HEK293 (cell line): ENCODE measurements at regions not wholly inside any gene's neighbourhood (a gene's known extent, or its start where the extent isn't known, plus 50 kb on each side); places are given as distances from the start of the nearest gene placed in this dataset.

Experiments
- CTCF ChIA-PET: fragments of 350-600 bp; formaldehyde crosslinking; extraction: SDS; loops from one replicate; lab custom pipeline; 2021; ENCODE audit warnings: antibody characterized with exemption; lab: Yijun Ruan, JAX
- POLR2A ChIA-PET: fragments of 300-600 bp; formaldehyde crosslinking; extraction: SDS; loops from one replicate; lab custom pipeline; 2020; ENCODE audit warnings: antibody characterized with exemption, inconsistent platforms; lab: Yijun Ruan, JAX
- H3K27ac ChIP-seq: fragments of 200-500 bp; sonication (Bioruptor generic); 2 replicates; pipeline ENCODE4 v1.5.1; 2014; ENCODE audit warnings: low read depth, low read length, control low read depth, inconsistent platforms; ENCODE audit errors: extremely low read depth
- H3K36me3 ChIP-seq, 2 experiments: fragments of 200-500 bp in 1 of 2; sonication (Bioruptor generic) in 1 of 2; 1 replicate in 1 of 2; 2 replicates in 1 of 2; pipeline ENCODE4 v1.5.1; 2014 to 2017; ENCODE audit warnings: inconsistent platforms in 2 of 2, low read length in 2 of 2; ENCODE audit not compliant: control insufficient read depth in 2 of 2, insufficient read depth in 1 of 2
- H3K4me1 ChIP-seq: fragments of 200-500 bp; sonication (Bioruptor generic); 2 replicates; pipeline ENCODE4 v1.5.1; 2014; ENCODE audit warnings: mild to moderate bottlenecking, low read length, inconsistent platforms; ENCODE audit not compliant: control insufficient read depth, insufficient read depth
- H3K4me3 ChIP-seq: 2 replicates; pipeline ENCODE4 v1.5.1; 2011; ENCODE audit warnings: low read depth, mild to moderate bottlenecking, control low read depth, low read length, moderate library complexity
- H3K9me3 ChIP-seq: fragments of 200-500 bp; sonication (Bioruptor generic); 2 replicates; pipeline ENCODE4 v1.5.1; 2014; ENCODE audit warnings: low read depth, low read length, inconsistent platforms; ENCODE audit not compliant: control insufficient read depth, insufficient read depth
- HOXA7 ChIP-seq: sonication (generic); formaldehyde crosslinking; IDR thresholded peaks from 2 replicates; pipeline ENCODE4 v1.8.1; 2022; ENCODE audit warnings: missing genetic modification reagents, borderline replicate concordance
- MEIS1 ChIP-seq: sonication (generic); formaldehyde crosslinking; IDR thresholded peaks from 2 replicates; pipeline ENCODE4 v1.8.1; 2022; ENCODE audit warnings: missing genetic modification reagents, mild to moderate bottlenecking, borderline replicate concordance
- MYNN ChIP-seq: fragments of 450-650 bp; formaldehyde crosslinking; IDR thresholded peaks from 2 replicates; pipeline ENCODE4 v1.5.1; 2016; ENCODE audit warnings: missing biosample characterization, missing genetic modification characterization, borderline replicate concordance
- RBAK ChIP-seq: fragments of 450-650 bp; formaldehyde crosslinking; IDR thresholded peaks from 2 replicates; pipeline ENCODE4 v1.5.1; 2016; ENCODE audit warnings: missing biosample characterization, missing genetic modification characterization
- SCRT1 ChIP-seq: fragments of 450-650 bp; formaldehyde crosslinking; IDR thresholded peaks from 2 replicates; pipeline ENCODE4 v1.5.1; 2016; ENCODE audit warnings: missing biosample characterization, missing genetic modification characterization, borderline replicate concordance
- ZNF114 ChIP-seq: fragments of 450-650 bp; formaldehyde crosslinking; IDR thresholded peaks from 2 replicates; pipeline ENCODE4 v1.5.0; 2017; ENCODE audit warnings: missing biosample characterization, missing genetic modification characterization
- ZNF19 ChIP-seq: fragments of 450-650 bp; formaldehyde crosslinking; IDR thresholded peaks from 2 replicates; pipeline ENCODE4; 2016; ENCODE audit warnings: missing biosample characterization, missing genetic modification characterization, low read depth
- ZNF311 ChIP-seq: fragments of 450-650 bp; formaldehyde crosslinking; IDR thresholded peaks from 2 replicates; pipeline ENCODE4 v1.5.1; 2017; ENCODE audit warnings: missing biosample characterization, missing genetic modification characterization, borderline replicate concordance
- ZNF324 ChIP-seq: fragments of 450-650 bp; formaldehyde crosslinking; IDR thresholded peaks from 2 replicates; pipeline ENCODE4 v1.5.1; 2016; ENCODE audit warnings: missing biosample characterization, missing genetic modification characterization
- ZNF341 ChIP-seq: fragments of 450-650 bp; formaldehyde crosslinking; IDR thresholded peaks from 2 replicates; pipeline ENCODE4; 2016; ENCODE audit warnings: low read depth, missing biosample characterization, missing genetic modification characterization
- ZNF354C ChIP-seq: fragments of 450-650 bp; formaldehyde crosslinking; IDR thresholded peaks from 2 replicates; pipeline ENCODE4 v1.5.1; 2016; ENCODE audit warnings: missing biosample characterization, missing genetic modification characterization, low read depth, borderline replicate concordance
- ZNF426 ChIP-seq: fragments of 450-650 bp; formaldehyde crosslinking; IDR thresholded peaks from 2 replicates; pipeline ENCODE4 v1.5.1; 2017; ENCODE audit warnings: missing biosample characterization, missing genetic modification characterization, mild to moderate bottlenecking, inconsistent platforms, moderate library complexity
- ZNF433 ChIP-seq: fragments of 450-650 bp; formaldehyde crosslinking; IDR thresholded peaks from 2 replicates; pipeline ENCODE4 v1.5.1; 2016; ENCODE audit warnings: missing biosample characterization, missing genetic modification characterization, low read depth
- ZNF521 ChIP-seq: fragments of 450-650 bp; formaldehyde crosslinking; IDR thresholded peaks from 2 replicates; pipeline ENCODE4 v1.5.1; 2017; ENCODE audit warnings: missing biosample characterization, mild to moderate bottlenecking, missing genetic modification characterization
- ZNF529 ChIP-seq: fragments of 450-650 bp; formaldehyde crosslinking; IDR thresholded peaks from 2 replicates; pipeline ENCODE4 v1.5.1; 2017; ENCODE audit warnings: missing genetic modification characterization, missing biosample characterization; ENCODE audit not compliant: insufficient replicate concordance
- ZNF549 ChIP-seq: fragments of 450-650 bp; IDR thresholded peaks from 2 replicates; pipeline ENCODE4 v1.5.1; 2018; ENCODE audit warnings: missing biosample characterization, missing genetic modification characterization, mild to moderate bottlenecking, inconsistent platforms, moderate library complexity
- TF ChIP-seq, protein P1 (sequence below): fragments of 450-650 bp; formaldehyde crosslinking; IDR thresholded peaks from 2 replicates; pipeline ENCODE4 v1.5.1; 2016; ENCODE audit warnings: missing biosample characterization, missing genetic modification characterization
- TF ChIP-seq, protein P2 (sequence below): fragments of 450-650 bp; formaldehyde crosslinking; IDR thresholded peaks from 2 replicates; pipeline ENCODE4 v1.5.1; 2017; ENCODE audit warnings: missing biosample characterization, missing genetic modification characterization
- TF ChIP-seq, protein P3 (sequence below): fragments of 450-650 bp; formaldehyde crosslinking; IDR thresholded peaks from 2 replicates; pipeline ENCODE4 v1.5.1; 2016; ENCODE audit warnings: missing biosample characterization, missing genetic modification characterization
- TF ChIP-seq, protein P4 (sequence below): fragments of 450-650 bp; formaldehyde crosslinking; IDR thresholded peaks from 2 replicates; pipeline ENCODE4 v1.5.1; 2016; ENCODE audit warnings: missing biosample characterization, missing genetic modification characterization

DNA sequence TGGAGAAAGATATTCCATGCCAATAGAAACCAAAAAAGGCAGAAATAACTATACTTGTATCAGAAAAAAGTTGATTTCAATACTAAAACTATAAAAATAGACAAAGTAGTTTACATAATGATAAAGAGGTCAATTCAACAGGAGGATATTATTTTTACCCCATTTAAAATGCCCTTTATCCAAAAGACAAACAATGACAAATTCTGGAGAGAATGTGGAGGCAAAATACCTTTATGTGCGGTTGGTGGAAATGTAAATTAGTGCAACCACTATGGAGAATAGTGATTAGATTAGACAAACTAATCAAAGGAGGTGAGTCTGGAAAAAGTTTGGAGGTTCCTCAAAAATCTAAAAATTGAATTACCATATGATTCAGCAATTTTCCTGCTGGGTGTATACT lies 1262.3 kb downstream of the GRIK2 start:
- Histone ChIP-seq H3K27ac (no peak overlapping the region), H3K36me3 (no peaks in the 10 kb centered on the region), H3K4me1 (no peaks in the 10 kb centered on the region), H3K9me3 (no peaks in the 10 kb centered on the region), H3K4me3 (no peak overlapping the region)
- TF ChIP-seq ZNF354C (tag by site-specific recombination) (no peak), ZNF426 (tag by site-specific recombination) (no peak), RBAK (tag by site-specific recombination) (no peak)
- CTCF ChIA-PET, result no interaction called here
- POLR2A ChIA-PET, result no interaction called here

DNA sequence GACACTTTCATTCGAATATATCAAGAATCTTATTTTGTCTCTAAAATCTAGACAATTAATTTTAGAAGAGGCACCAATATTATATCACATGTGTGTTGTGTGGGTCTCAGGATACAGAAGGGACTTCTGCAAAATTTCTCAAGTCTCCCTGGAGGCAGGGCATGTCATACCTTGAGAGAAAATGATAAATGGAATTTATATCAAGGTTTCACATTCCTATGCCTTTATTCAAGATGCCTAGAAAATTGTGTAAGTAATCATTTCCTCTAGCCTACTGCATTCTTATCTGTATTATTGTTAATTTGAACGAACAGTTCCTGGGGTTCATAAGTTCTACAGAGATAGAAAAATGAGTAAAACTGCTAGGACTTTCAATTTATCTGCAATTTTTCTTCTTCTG lies 1247.9 kb downstream of the GRIK2 start:
- no peaks in the 10 kb centered on the region for H3K4me1 ChIP-seq
- no peak for TF ChIP-seq ZNF521 (tag by site-specific recombination)
- no peak for TF ChIP-seq ZNF19 (tag by site-specific recombination)
- TF ChIP-seq ZNF114, result no peak
- TF ChIP-seq, protein P1, sequence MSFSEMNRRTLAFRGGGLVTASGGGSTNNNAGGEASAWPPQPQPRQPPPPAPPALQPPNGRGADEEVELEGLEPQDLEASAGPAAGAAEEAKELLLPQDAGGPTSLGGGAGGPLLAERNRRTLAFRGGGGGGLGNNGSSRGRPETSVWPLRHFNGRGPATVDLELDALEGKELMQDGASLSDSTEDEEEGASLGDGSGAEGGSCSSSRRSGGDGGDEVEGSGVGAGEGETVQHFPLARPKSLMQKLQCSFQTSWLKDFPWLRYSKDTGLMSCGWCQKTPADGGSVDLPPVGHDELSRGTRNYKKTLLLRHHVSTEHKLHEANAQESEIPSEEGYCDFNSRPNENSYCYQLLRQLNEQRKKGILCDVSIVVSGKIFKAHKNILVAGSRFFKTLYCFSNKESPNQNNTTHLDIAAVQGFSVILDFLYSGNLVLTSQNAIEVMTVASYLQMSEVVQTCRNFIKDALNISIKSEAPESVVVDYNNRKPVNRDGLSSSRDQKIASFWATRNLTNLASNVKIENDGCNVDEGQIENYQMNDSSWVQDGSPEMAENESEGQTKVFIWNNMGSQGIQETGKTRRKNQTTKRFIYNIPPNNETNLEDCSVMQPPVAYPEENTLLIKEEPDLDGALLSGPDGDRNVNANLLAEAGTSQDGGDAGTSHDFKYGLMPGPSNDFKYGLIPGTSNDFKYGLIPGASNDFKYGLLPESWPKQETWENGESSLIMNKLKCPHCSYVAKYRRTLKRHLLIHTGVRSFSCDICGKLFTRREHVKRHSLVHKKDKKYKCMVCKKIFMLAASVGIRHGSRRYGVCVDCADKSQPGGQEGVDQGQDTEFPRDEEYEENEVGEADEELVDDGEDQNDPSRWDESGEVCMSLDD (tag by site-specific recombination), result no peak
- TF ChIP-seq HOXA7, result no peak
- TF ChIP-seq ZNF341 (tag by site-specific recombination), result no peak
- no peak for TF ChIP-seq ZNF311 (tag by site-specific recombination)
- TF ChIP-seq, protein P2, sequence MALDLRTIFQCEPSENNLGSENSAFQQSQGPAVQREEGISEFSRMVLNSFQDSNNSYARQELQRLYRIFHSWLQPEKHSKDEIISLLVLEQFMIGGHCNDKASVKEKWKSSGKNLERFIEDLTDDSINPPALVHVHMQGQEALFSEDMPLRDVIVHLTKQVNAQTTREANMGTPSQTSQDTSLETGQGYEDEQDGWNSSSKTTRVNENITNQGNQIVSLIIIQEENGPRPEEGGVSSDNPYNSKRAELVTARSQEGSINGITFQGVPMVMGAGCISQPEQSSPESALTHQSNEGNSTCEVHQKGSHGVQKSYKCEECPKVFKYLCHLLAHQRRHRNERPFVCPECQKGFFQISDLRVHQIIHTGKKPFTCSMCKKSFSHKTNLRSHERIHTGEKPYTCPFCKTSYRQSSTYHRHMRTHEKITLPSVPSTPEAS, result no peak
- TF ChIP-seq ZNF324 (tag by site-specific recombination), result no peak
- TF ChIP-seq MYNN (tag by site-specific recombination), result no peak
- TF ChIP-seq, protein P3, sequence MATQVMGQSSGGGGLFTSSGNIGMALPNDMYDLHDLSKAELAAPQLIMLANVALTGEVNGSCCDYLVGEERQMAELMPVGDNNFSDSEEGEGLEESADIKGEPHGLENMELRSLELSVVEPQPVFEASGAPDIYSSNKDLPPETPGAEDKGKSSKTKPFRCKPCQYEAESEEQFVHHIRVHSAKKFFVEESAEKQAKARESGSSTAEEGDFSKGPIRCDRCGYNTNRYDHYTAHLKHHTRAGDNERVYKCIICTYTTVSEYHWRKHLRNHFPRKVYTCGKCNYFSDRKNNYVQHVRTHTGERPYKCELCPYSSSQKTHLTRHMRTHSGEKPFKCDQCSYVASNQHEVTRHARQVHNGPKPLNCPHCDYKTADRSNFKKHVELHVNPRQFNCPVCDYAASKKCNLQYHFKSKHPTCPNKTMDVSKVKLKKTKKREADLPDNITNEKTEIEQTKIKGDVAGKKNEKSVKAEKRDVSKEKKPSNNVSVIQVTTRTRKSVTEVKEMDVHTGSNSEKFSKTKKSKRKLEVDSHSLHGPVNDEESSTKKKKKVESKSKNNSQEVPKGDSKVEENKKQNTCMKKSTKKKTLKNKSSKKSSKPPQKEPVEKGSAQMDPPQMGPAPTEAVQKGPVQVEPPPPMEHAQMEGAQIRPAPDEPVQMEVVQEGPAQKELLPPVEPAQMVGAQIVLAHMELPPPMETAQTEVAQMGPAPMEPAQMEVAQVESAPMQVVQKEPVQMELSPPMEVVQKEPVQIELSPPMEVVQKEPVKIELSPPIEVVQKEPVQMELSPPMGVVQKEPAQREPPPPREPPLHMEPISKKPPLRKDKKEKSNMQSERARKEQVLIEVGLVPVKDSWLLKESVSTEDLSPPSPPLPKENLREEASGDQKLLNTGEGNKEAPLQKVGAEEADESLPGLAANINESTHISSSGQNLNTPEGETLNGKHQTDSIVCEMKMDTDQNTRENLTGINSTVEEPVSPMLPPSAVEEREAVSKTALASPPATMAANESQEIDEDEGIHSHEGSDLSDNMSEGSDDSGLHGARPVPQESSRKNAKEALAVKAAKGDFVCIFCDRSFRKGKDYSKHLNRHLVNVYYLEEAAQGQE (tag by site-specific recombination), result no peak
- no peak for TF ChIP-seq MEIS1 (CRISPR knock-in tag)
- TF ChIP-seq, all 188 proteins: peak for 0
- CTCF ChIA-PET, result no interaction called here
- no peak overlapping the region for H3K4me3 ChIP-seq
- H3K36me3 ChIP-seq, result no peaks in the 10 kb centered on the region
- no peaks in the 10 kb centered on the region for H3K9me3 ChIP-seq
- no peak overlapping the region for H3K27ac ChIP-seq
- POLR2A ChIA-PET, result no interaction called here

DNA sequence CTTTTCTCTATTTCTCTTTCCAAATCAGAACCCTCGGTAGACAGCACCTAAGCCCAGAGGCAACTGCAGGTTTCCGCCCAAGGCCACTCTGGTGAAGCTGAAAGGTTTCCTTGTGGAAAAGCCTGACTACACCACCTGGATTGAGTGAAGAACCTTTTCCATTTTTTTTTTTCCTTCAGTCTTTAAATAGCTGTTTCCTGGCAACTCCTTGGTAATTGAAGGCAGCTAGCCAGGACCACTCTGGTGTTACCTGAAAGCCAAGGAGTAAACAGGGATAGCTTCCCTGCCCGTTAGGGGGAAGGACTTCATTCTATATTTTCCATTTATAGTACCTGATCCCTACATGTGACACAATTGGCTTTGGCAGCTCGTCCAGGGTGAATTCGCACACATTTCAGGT lies 1238.4 kb downstream of the GRIK2 start:
- no peaks in the 10 kb centered on the region for H3K9me3 ChIP-seq
- H3K36me3 ChIP-seq, result no peaks in the 10 kb centered on the region
- H3K4me3 ChIP-seq, result no peak overlapping the region
- no peak overlapping the region for H3K27ac ChIP-seq
- CTCF ChIA-PET, result no interaction called here
- no peaks in the 10 kb centered on the region for H3K4me1 ChIP-seq
- POLR2A ChIA-PET, result no interaction called here
- TF ChIP-seq SCRT1 (tag by site-specific recombination) (no peak), ZNF529 (tag by site-specific recombination) (no peak), ZNF549 (tag by site-specific recombination) (no peak), ZNF433 (tag by site-specific recombination) (no peak)
- TF ChIP-seq, protein P4, sequence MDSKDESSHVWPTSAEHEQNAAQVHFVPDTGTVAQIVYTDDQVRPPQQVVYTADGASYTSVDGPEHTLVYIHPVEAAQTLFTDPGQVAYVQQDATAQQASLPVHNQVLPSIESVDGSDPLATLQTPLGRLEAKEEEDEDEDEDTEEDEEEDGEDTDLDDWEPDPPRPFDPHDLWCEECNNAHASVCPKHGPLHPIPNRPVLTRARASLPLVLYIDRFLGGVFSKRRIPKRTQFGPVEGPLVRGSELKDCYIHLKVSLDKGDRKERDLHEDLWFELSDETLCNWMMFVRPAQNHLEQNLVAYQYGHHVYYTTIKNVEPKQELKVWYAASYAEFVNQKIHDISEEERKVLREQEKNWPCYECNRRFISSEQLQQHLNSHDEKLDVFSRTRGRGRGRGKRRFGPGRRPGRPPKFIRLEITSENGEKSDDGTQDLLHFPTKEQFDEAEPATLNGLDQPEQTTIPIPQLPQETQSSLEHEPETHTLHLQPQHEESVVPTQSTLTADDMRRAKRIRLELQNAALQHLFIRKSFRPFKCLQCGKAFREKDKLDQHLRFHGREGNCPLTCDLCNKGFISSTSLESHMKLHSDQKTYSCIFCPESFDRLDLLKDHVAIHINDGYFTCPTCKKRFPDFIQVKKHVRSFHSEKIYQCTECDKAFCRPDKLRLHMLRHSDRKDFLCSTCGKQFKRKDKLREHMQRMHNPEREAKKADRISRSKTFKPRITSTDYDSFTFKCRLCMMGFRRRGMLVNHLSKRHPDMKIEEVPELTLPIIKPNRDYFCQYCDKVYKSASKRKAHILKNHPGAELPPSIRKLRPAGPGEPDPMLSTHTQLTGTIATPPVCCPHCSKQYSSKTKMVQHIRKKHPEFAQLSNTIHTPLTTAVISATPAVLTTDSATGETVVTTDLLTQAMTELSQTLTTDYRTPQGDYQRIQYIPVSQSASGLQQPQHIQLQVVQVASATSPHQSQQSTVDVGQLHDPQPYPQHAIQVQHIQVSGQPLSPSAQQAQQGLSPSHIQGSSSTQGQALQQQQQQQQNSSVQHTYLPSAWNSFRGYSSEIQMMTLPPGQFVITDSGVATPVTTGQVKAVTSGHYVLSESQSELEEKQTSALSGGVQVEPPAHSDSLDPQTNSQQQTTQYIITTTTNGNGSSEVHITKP (tag by site-specific recombination), result no peak
